T-cell (primary cell): ENCODE measurements at regions not wholly inside any gene's neighbourhood (a gene's known extent, or its start where the extent isn't known, plus 50 kb on each side); places are given as distances from the start of the nearest gene placed in this dataset.

Experiments used
- ATAC-seq, 4 experiments: fragments of 200-7000 bp in 3 of 4; fragments of 150-1000 bp in 1 of 4; cut with Tn5 transposase; replicated peaks in 1 of 4; 1 replicate in 3 of 4; 2 replicates in 1 of 4; pipeline ENCODE4 v1.10.0; 2021; ENCODE audit warnings: moderate library complexity in 3 of 4, mild to moderate bottlenecking in 2 of 4, moderate number of reproducible peaks in 1 of 4
- CTCF ChIA-PET, 2 donors: fragments of 300-600 bp; sonication (Branson Sonifier 250); formaldehyde crosslinking; loops; one replicate each; lab custom pipeline; 2022; ENCODE audit warnings: antibody characterized with exemption in 2 of 2; lab: Charles Lee
- POLR2A ChIA-PET, 2 donors: fragments of 300-600 bp; sonication (Branson Sonifier 250); formaldehyde crosslinking; loops; one replicate each; lab custom pipeline; 2022; ENCODE audit warnings: antibody characterized with exemption in 2 of 2; lab: Charles Lee
- DNase-seq, 35 experiments: peaks; one replicate each; pipeline versions ENCODE4 v3.0.0 to v3.0.0-alpha.2; 2013 to 2023
- H3K27ac ChIP-seq: one replicate; pipeline ENCODE4 v1.5.1; 2013; ENCODE audit warnings: low read length
- H3K27me3 ChIP-seq, 2 experiments: replicated peaks in 1 of 2; 1 replicate in 1 of 2; 2 replicates in 1 of 2; pipeline versions ENCODE4 v1.6.1 to v1.7.0; 2013; ENCODE audit warnings: low read length in 1 of 2, mixed read lengths in 1 of 2; ENCODE audit not compliant: control insufficient read depth in 2 of 2, insufficient read depth in 2 of 2; ENCODE audit errors: extremely low read depth in 1 of 2
- H3K36me3 ChIP-seq, 2 donors: 1 replicate in 1 of 2; 2 replicates in 1 of 2; pipeline versions ENCODE4 v1.6.1 to v1.7.0; 2013; ENCODE audit warnings: low read length in 1 of 2; ENCODE audit not compliant: control insufficient read depth in 2 of 2, insufficient read depth in 1 of 2; ENCODE audit errors: extremely low read depth in 1 of 2
- H3K4me1 ChIP-seq, 2 experiments: 1 replicate in 1 of 2; 2 replicates in 1 of 2; pipeline versions ENCODE4 v1.6.1 to v1.7.0; 2013; ENCODE audit warnings: low read length in 2 of 2, mixed read lengths in 1 of 2; ENCODE audit not compliant: insufficient read depth in 2 of 2, control insufficient read depth in 1 of 2; ENCODE audit errors: extremely low read depth in 1 of 2
- H3K4me3 ChIP-seq, 2 donors: 1 replicate in 1 of 2; 2 replicates in 1 of 2; pipeline versions ENCODE4 v1.5.1 to v1.7.0; 2013; ENCODE audit warnings: mild to moderate bottlenecking in 2 of 2, low read length in 1 of 2, moderate library complexity in 1 of 2; ENCODE audit not compliant: control insufficient read depth in 1 of 2; ENCODE audit errors: extremely low read depth in 1 of 2
- H3K9me3 ChIP-seq: 2 replicates; pipeline ENCODE4 v1.7.0; 2013
- H3K27ac Mint-ChIP-seq, 2 donors: one replicate each; pipeline ENCODE4 v1.8.0; 2020 to 2021; ENCODE audit warnings: mild to moderate bottlenecking in 2 of 2, mixed read lengths in 2 of 2
- H3K27me3 Mint-ChIP-seq, 2 donors: one replicate each; pipeline ENCODE4 v1.8.0; 2021 to 2022; ENCODE audit warnings: mixed read lengths in 2 of 2
- H3K36me3 Mint-ChIP-seq: one replicate; pipeline ENCODE4 v1.8.0; 2021; ENCODE audit warnings: mixed read lengths
- H3K4me1 Mint-ChIP-seq, 3 donors: one replicate each; pipeline ENCODE4 v1.8.0; 2020 to 2022; ENCODE audit warnings: mixed read lengths in 3 of 3, mild to moderate bottlenecking in 1 of 3
- H3K4me3 Mint-ChIP-seq, 3 donors: one replicate each; pipeline ENCODE4 v1.8.0; 2020 to 2022; ENCODE audit warnings: mild to moderate bottlenecking in 3 of 3, mixed read lengths in 3 of 3, moderate library complexity in 3 of 3
- H3K9me3 Mint-ChIP-seq, 3 donors: one replicate each; pipeline ENCODE4 v1.8.0; 2020 to 2022; ENCODE audit warnings: mixed read lengths in 3 of 3
- WGBS: methylation state at CpG from one replicate; pipeline ENCODE4 v1.1.5; 2013; ENCODE audit warnings: missing lambda C conversion rate; ENCODE audit not compliant: insufficient coverage; 5-methylcytosine and 5-hydroxymethylcytosine counted together

- no peaks in the 10 kb centered on the region for H3K9me3 ChIP-seq
Observed at GRCh38 chr5:142259758-142260157, 65.1 kb downstream of the SPRY4 start.

GRCh38 chr5:142255831-142256230, 69.0 kb downstream of the SPRY4 start:
- Mint-ChIP-seq H3K27me3 (no peaks in the 10 kb centered on the region), H3K9me3 (peaks cover 0 to 11% (median 3%) of the 10 kb centered on the region in 3 donors), H3K4me1 (no peaks in the 10 kb centered on the region), H3K27ac (no peak overlapping the region), H3K4me3 (no peak overlapping the region), H3K36me3 (peaks cover 2% of the 10 kb centered on the region)
- Histone ChIP-seq H3K27ac (no peak overlapping the region), H3K4me1 (no peaks in the 10 kb centered on the region), H3K27me3 (no peaks in the 10 kb centered on the region), H3K9me3 (no peaks in the 10 kb centered on the region), H3K4me3 (no peak overlapping the region), H3K36me3 (no peaks in the 10 kb centered on the region)
- ATAC-seq, result no peak
- ChIA-PET POLR2A (no interaction called here), CTCF (no interaction called here)
- no CpG with 5 or more reads among the region's 1 CpG for WGBS
- DNase-seq, result no peak

More at GRCh38 chr5:142259758-142260157, 65.1 kb downstream of the SPRY4 start:
- Mint-ChIP-seq H3K27me3 (no peaks in the 10 kb centered on the region), H3K4me1 (peaks cover 0 to 2% (median 1%) of the 10 kb centered on the region in 3 donors), H3K27ac (no peak overlapping the region), H3K36me3 (peaks cover 2% of the 10 kb centered on the region), H3K9me3 (peaks cover 0 to 11% (median 3%) of the 10 kb centered on the region in 3 donors), H3K4me3 (no peak overlapping the region)
- WGBS, result 83% methylated on average over 3 of the region's 3 CpGs
- no peaks in the 10 kb centered on the region for H3K4me1 ChIP-seq
- H3K27me3 ChIP-seq, result no peaks in the 10 kb centered on the region
- ATAC-seq (no peak), DNase-seq (no peak)
- H3K4me3 ChIP-seq, result no peak overlapping the region
- no peak overlapping the region for H3K27ac ChIP-seq
- H3K36me3 ChIP-seq, result no peaks in the 10 kb centered on the region
- POLR2A ChIA-PET, result no interaction called here
- CTCF ChIA-PET, result no interaction called here

GRCh38 chr5:142254431-142254830, 70.4 kb downstream of the SPRY4 start:
- ATAC-seq (no peak), DNase-seq (no peak)
- Histone ChIP-seq H3K4me1 (no peaks in the 10 kb centered on the region), H3K27ac (no peak overlapping the region), H3K27me3 (no peaks in the 10 kb centered on the region), H3K4me3 (no peak overlapping the region), H3K36me3 (no peaks in the 10 kb centered on the region), H3K9me3 (no peaks in the 10 kb centered on the region)
- 100% methylated on average over 1 of the region's 3 CpGs for WGBS
- no peaks in the 10 kb centered on the region for H3K4me1 Mint-ChIP-seq
- no peak overlapping the region for H3K4me3 Mint-ChIP-seq
- ChIA-PET POLR2A (no interaction called here), CTCF (no interaction called here)
- H3K36me3 Mint-ChIP-seq, result peaks cover 2% of the 10 kb centered on the region
- H3K27me3 Mint-ChIP-seq, result no peaks in the 10 kb centered on the region
- peaks cover 0 to 11% (median 3%) of the 10 kb centered on the region in 3 donors for H3K9me3 Mint-ChIP-seq
- H3K27ac Mint-ChIP-seq, result no peak overlapping the region

GRCh38 chr5:142253938-142254337, 70.9 kb downstream of the SPRY4 start:
- ATAC-seq (no peak), DNase-seq (no peak)
- Mint-ChIP-seq H3K9me3 (peaks cover 0 to 11% (median 3%) of the 10 kb centered on the region in 3 donors), H3K27ac (no peak overlapping the region), H3K4me1 (no peaks in the 10 kb centered on the region), H3K27me3 (peaks cover 0 to 2% of the 10 kb centered on the region in 2 donors), H3K36me3 (peaks cover 2% of the 10 kb centered on the region), H3K4me3 (no peak overlapping the region)
- H3K27ac ChIP-seq, result no peak overlapping the region
- no CpG with 5 or more reads among the region's 10 CpGs for WGBS
- ChIA-PET POLR2A (no interaction called here), CTCF (no interaction called here)
- no peaks in the 10 kb centered on the region for H3K4me1 ChIP-seq
- no peaks in the 10 kb centered on the region for H3K36me3 ChIP-seq
- H3K4me3 ChIP-seq, result no peak overlapping the region
- H3K9me3 ChIP-seq, result no peaks in the 10 kb centered on the region
- H3K27me3 ChIP-seq, result no peaks in the 10 kb centered on the region

GRCh38 chr5:142250119-142250518, 74.7 kb downstream of the SPRY4 start:
- Mint-ChIP-seq H3K27me3 (peaks cover 0 to 2% of the 10 kb centered on the region in 2 donors), H3K4me1 (no peaks in the 10 kb centered on the region), H3K36me3 (no peaks in the 10 kb centered on the region), H3K27ac (no peak overlapping the region), H3K4me3 (no peak overlapping the region), H3K9me3 (no peaks in the 10 kb centered on the region)
- ATAC-seq, result no peak
- ChIA-PET CTCF (interaction anchor here in 1 of 2 donors (0.7 kb wide), 1 partner anchor 18 kb away, joined by 3 read pairs; no protein-coding TSS in a partner anchor), POLR2A (no interaction called here)
- Histone ChIP-seq H3K27me3 (no peaks in the 10 kb centered on the region), H3K9me3 (no peaks in the 10 kb centered on the region), H3K27ac (no peak overlapping the region), H3K36me3 (no peaks in the 10 kb centered on the region), H3K4me3 (no peak overlapping the region), H3K4me1 (no peaks in the 10 kb centered on the region)
- no peak for DNase-seq

- Mint-ChIP-seq H3K4me1 (no peaks in the 10 kb centered on the region), H3K9me3 (no peaks in the 10 kb centered on the region), H3K36me3 (no peaks in the 10 kb centered on the region), H3K27me3 (peaks cover 0 to 2% of the 10 kb centered on the region in 2 donors), H3K4me3 (no peak overlapping the region), H3K27ac (no peak overlapping the region)
- ATAC-seq (no peak), DNase-seq (no peak)
- POLR2A ChIA-PET, result no interaction called here
- WGBS, result 94% methylated on average over 6 of the region's 14 CpGs
- CTCF ChIA-PET, result no interaction called here
- H3K27me3 ChIP-seq, result no peaks in the 10 kb centered on the region
- H3K4me3 ChIP-seq, result no peak overlapping the region
- no peaks in the 10 kb centered on the region for H3K4me1 ChIP-seq
- no peaks in the 10 kb centered on the region for H3K36me3 ChIP-seq
- H3K9me3 ChIP-seq, result no peaks in the 10 kb centered on the region
- H3K27ac ChIP-seq, result no peak overlapping the region
Observed at GRCh38 chr5:142248853-142249462, 75.9 kb downstream of the SPRY4 start.

GRCh38 chr5:142246258-142246657, 78.6 kb downstream of the SPRY4 start:
- Histone ChIP-seq H3K27me3 (no peaks in the 10 kb centered on the region), H3K4me3 (no peak overlapping the region), H3K9me3 (no peaks in the 10 kb centered on the region), H3K4me1 (no peaks in the 10 kb centered on the region), H3K36me3 (no peaks in the 10 kb centered on the region), H3K27ac (no peak overlapping the region)
- peaks cover 0 to 2% of the 10 kb centered on the region in 2 donors for H3K27me3 Mint-ChIP-seq
- no peak for ATAC-seq
- WGBS, result 87% methylated on average over 5 of the region's 9 CpGs
- no peak overlapping the region for H3K27ac Mint-ChIP-seq
- no peaks in the 10 kb centered on the region for H3K4me1 Mint-ChIP-seq
- H3K4me3 Mint-ChIP-seq, result no peak overlapping the region
- ChIA-PET CTCF (no interaction called here), POLR2A (no interaction called here)
- H3K36me3 Mint-ChIP-seq, result no peaks in the 10 kb centered on the region
- peaks cover 2 to 7% (median 4%) of the 10 kb centered on the region in 3 donors for H3K9me3 Mint-ChIP-seq
- DNase-seq, result no peak
